ENCODE measurements at regions not wholly inside any gene's neighbourhood (a gene's known extent, or its start where the extent isn't known, plus 50 kb on each side); places are given as distances from the start of the nearest gene placed in this dataset.

DNA sequence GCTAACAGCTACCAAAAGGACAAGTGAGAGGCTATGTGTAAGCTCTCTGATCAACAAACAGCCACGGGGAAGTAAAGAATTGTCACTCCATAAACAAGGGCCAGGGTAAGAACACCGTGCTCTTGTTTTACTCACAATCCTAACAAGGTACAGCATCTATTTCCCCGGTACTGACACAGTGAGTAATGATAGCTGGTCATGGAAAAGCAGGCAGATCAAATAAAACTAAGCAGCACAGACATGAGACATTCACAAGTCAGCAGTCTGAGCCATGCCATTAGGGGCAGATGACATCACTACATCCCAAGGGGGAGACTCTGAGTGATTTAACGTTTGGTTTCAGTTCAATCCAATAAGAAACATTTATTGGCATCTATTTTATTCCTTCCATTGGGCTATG lies 54.4 kb downstream of the ARL6IP4 start:
- no peaks in the 10 kb centered on the region for H3K79me2 ChIP-seq (ENCODE audit: insufficient read depth)
- 0 out of 2 replicates have a peak overlapping the region, but pooled peaks have one; percentile 2 for H3K27ac ChIP-seq
- no peak overlapping the region for H3K4me3 ChIP-seq
- no peaks in the 10 kb centered on the region for H3K36me3 ChIP-seq (ENCODE audit: low read depth)
- peak overlapping the region; percentile 70 for H3K4me2 ChIP-seq (ENCODE audit: unreplicated experiment)
- no peaks in the 10 kb centered on the region for H3K9me2 ChIP-seq (ENCODE audit: insufficient read depth)
- TF ChIP-seq EZH2phosphoT487 (IDR thresholded peaks at IDR 0.05; ENCODE audit: insufficient read depth, low read depth) (no peak), EZH2 (IDR thresholded peaks at IDR 0.05; ENCODE audit: insufficient read depth, poor library complexity, severe bottlenecking) (no peak)
- 0 out of 2 replicates have a peak overlapping the region, but pooled peaks have one; percentile 13 for H3K9ac ChIP-seq
- no peaks in the 10 kb centered on the region for H3K27me3 ChIP-seq (replicated peaks; ENCODE audit: insufficient read depth)
- no peaks in the 10 kb centered on the region for H4K20me1 ChIP-seq (ENCODE audit: insufficient read depth)
- H3K4me1 ChIP-seq (ENCODE audit: insufficient read depth), result peaks cover 9% of the 10 kb centered on the region
- in situ Hi-C loops (cut with MboI), result no loop called here
- H2AFZ ChIP-seq, result no peak overlapping the region
- no peaks in the 10 kb centered on the region; the same call in 1 of the 2 replicates for H3F3A ChIP-seq (ENCODE audit: insufficient read depth)
- H3K9me3 ChIP-seq (ENCODE audit: low read depth), result no peaks in the 10 kb centered on the region
- peak; percentile 89 for DNase-seq
- WGBS, 2 experiments (ENCODE audit: low coverage in 1 of 2, low lambda C conversion rate in 2 of 2, missing lambda C conversion rate in 2 of 2), result 2 to 3% methylated on average over 4 of the region's 4 CpGs

DNA sequence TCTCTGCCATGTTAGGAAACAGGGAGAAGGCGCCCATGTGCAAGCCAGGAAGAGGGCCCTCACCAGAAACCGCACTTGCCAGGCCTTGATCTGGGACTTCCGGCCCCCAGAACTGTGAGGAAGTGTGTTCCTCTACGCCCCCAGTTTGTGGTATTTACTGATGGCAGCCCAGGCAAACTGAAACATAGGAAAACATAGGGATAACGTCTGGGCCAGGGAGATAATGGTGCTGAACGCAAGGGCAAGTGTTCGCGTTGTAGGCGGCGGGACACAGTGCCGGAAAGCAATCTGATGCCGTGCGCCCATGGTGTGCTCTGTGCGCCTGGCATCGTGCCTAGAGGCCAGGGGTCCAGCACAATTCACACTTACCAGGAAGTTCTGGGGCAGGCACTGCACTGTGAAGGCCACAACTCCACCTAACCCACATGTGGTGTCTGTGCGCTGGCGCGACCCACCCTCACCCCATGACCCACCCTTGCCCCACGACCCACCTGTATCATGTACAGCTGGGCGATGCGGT lies 53.6 kb downstream of the ARL6IP4 start:
- Histone ChIP-seq H3K27ac (no peak overlapping the region), H3K4me2 (ENCODE audit: unreplicated experiment) (no peak overlapping the region), H3K36me3 (ENCODE audit: low read depth) (no peaks in the 10 kb centered on the region), H3F3A (ENCODE audit: insufficient read depth) (no peaks in the 10 kb centered on the region; the same call in 1 of the 2 replicates), H3K4me1 (ENCODE audit: insufficient read depth) (peaks cover 9% of the 10 kb centered on the region), H2AFZ (no peak overlapping the region), H3K9ac (no peak overlapping the region), H3K9me2 (ENCODE audit: insufficient read depth) (no peaks in the 10 kb centered on the region), H4K20me1 (ENCODE audit: insufficient read depth) (no peaks in the 10 kb centered on the region), H3K9me3 (ENCODE audit: low read depth) (no peaks in the 10 kb centered on the region), H3K79me2 (ENCODE audit: insufficient read depth) (no peaks in the 10 kb centered on the region), H3K27me3 (replicated peaks; ENCODE audit: insufficient read depth) (no peaks in the 10 kb centered on the region), H3K4me3 (no peak overlapping the region)
- WGBS, 2 experiments (ENCODE audit: low coverage in 1 of 2, low lambda C conversion rate in 2 of 2, missing lambda C conversion rate in 2 of 2), result 93% methylated on average over 21 of the region's 21 CpGs
- TF ChIP-seq EZH2phosphoT487 (IDR thresholded peaks at IDR 0.05; ENCODE audit: insufficient read depth, low read depth) (no peak), EZH2 (IDR thresholded peaks at IDR 0.05; ENCODE audit: insufficient read depth, poor library complexity, severe bottlenecking) (no peak)
- no peak for DNase-seq
- in situ Hi-C loops (cut with MboI), result no loop called here

DNA sequence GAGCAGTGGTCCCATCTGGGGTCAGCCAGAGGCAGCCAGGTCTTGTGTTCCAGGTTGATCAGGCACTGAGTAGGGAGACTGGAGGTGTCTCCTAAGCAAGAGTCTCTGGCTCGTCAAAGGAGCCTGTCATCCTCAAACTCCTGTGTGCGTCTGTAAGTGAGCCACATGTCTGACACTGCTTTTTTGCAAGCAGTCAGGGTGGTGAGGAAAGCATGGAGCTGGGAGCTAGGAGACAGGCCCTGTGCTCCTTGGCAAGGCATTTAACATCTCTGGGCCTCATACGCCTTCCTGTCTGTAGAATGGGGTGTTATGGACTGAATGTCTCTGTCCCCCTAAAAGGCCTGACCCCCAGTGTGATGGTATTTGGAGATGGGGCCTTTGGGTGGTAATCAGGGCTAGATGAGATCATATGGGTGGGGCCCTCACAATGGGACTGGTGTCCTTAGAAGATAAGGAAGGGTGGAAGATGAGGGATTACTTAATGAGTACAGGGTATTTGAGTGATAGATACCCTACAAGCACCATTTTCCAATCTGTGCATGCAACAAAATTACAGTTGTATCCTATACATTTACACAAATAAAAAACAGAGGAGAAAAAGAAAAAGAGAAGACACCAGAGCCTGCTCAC lies 53.0 kb downstream of the ARL6IP4 start:
- Histone ChIP-seq H3K9me3 (ENCODE audit: low read depth) (no peaks in the 10 kb centered on the region), H3K27me3 (replicated peaks; ENCODE audit: insufficient read depth) (no peaks in the 10 kb centered on the region), H3F3A (ENCODE audit: insufficient read depth) (no peaks in the 10 kb centered on the region; the same call in 1 of the 2 replicates), H3K27ac (no peak overlapping the region), H2AFZ (no peak overlapping the region), H3K9me2 (ENCODE audit: insufficient read depth) (no peaks in the 10 kb centered on the region), H3K9ac (no peak overlapping the region), H3K79me2 (ENCODE audit: insufficient read depth) (no peaks in the 10 kb centered on the region), H4K20me1 (ENCODE audit: insufficient read depth) (no peaks in the 10 kb centered on the region), H3K4me2 (ENCODE audit: unreplicated experiment) (no peak overlapping the region), H3K4me1 (ENCODE audit: insufficient read depth) (peaks cover 9% of the 10 kb centered on the region), H3K4me3 (no peak overlapping the region), H3K36me3 (ENCODE audit: low read depth) (no peaks in the 10 kb centered on the region)
- in situ Hi-C loops (cut with MboI), result no loop called here
- 97 to 100% methylated on average over 3 of the region's 3 CpGs for WGBS, 2 experiments (ENCODE audit: low coverage in 1 of 2, low lambda C conversion rate in 2 of 2, missing lambda C conversion rate in 2 of 2)
- no peak for TF ChIP-seq EZH2 (IDR thresholded peaks at IDR 0.05; ENCODE audit: insufficient read depth, poor library complexity, severe bottlenecking)
- DNase-seq, result no peak

DNA sequence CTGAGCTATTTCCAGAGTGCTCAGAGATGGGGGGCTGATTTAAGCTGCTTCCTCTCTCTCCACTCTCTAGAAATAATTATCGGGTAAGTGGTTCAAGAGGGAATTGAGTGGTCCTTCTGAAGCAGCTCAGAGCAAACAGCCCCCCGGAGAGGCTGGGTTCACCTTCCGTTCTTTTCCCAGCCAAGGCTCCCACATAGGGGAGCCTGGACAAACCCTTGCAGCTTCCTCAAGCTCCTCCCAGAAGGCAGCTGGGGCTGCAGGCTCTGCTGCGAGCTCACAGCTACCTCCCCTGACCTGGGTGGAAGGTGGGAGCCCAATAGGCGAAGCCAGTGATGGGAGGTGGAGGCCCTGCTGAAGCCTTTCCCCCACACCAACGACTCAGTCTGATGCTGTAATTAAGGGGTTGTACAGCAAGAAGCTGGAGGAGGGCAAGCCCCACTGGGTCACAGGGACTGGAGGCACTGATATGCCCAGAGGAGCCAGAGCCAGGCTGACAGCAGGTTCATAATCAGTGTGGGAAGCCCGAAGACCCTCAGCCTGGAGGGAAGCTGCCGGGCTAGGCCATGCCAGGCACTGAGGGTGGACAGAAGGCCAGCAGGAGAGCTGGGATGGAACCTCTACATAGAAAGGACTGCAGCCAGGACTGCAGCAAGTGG lies 52.4 kb downstream of the ARL6IP4 start:
- in situ Hi-C loops (cut with MboI), result no loop called here
- Histone ChIP-seq H3K4me3 (no peak overlapping the region), H3K9me3 (ENCODE audit: low read depth) (no peaks in the 10 kb centered on the region), H3K79me2 (ENCODE audit: insufficient read depth) (no peaks in the 10 kb centered on the region), H3K4me1 (ENCODE audit: insufficient read depth) (peaks cover 9% of the 10 kb centered on the region), H4K20me1 (ENCODE audit: insufficient read depth) (no peaks in the 10 kb centered on the region), H3K9me2 (ENCODE audit: insufficient read depth) (no peaks in the 10 kb centered on the region), H3K36me3 (ENCODE audit: low read depth) (no peaks in the 10 kb centered on the region), H3F3A (ENCODE audit: insufficient read depth) (no peaks in the 10 kb centered on the region; the same call in 1 of the 2 replicates), H3K9ac (no peak overlapping the region), H3K27me3 (replicated peaks; ENCODE audit: insufficient read depth) (no peaks in the 10 kb centered on the region), H3K4me2 (ENCODE audit: unreplicated experiment) (no peak overlapping the region), H3K27ac (no peak overlapping the region), H2AFZ (no peak overlapping the region)
- no peak for DNase-seq
- WGBS, 2 experiments (ENCODE audit: low coverage in 1 of 2, low lambda C conversion rate in 2 of 2, missing lambda C conversion rate in 2 of 2), result 91 to 92% methylated on average over 8 of the region's 8 CpGs
- TF ChIP-seq EZH2 (IDR thresholded peaks at IDR 0.05; ENCODE audit: insufficient read depth, poor library complexity, severe bottlenecking), result no peak
- TF ChIP-seq EZH2phosphoT487 (IDR thresholded peaks at IDR 0.05; ENCODE audit: insufficient read depth, low read depth), result no peak

Measured in GM23248 (cell line).